ENCODE measurements at regions not wholly inside any gene's neighbourhood (a gene's known extent, or its start where the extent isn't known, plus 50 kb on each side); places are given as distances from the start of the nearest gene placed in this dataset.

- no peak for TF ChIP-seq EZH2 (conservative IDR thresholded peaks at IDR 0.05; ENCODE audit: low read depth, low read length)
- TF ChIP-seq HMGXB4 (CRISPR knock-in tag; IDR thresholded peaks at IDR 0.05; ENCODE audit: borderline replicate concordance in 1 of 2, low read depth in 1 of 2) = no peak
- TF ChIP-seq UBTF (CRISPR knock-in tag; IDR thresholded peaks at IDR 0.05) = no peak
Observed at GRCh38 chr3:98697225-98697624, 65.9 kb upstream of the ST3GAL6 start.

All from HepG2 (cell line).